K562 (cell line): ENCODE measurements at regions not wholly inside any gene's neighbourhood (a gene's known extent, or its start where the extent isn't known, plus 50 kb on each side); places are given as distances from the start of the nearest gene placed in this dataset.

Source experiments
- ATAC-seq: fragments of 200-7000 bp; cut with Tn5 transposase; 3 replicates; pipeline ENCODE4 v1.9.1; 2020; ENCODE audit warnings: moderate library complexity
- BruUV-seq: library from RNA; stranded (reverse); fragments of 400-500 nt; replicated peaks from 2 replicates; lab custom pipeline; 2021; lab: Mats Ljungman, UMichigan
- CTCF ChIA-PET: fragments of 300-600 bp; formaldehyde crosslinking; extraction: SDS; loops from one replicate; lab custom pipeline; 2021; ENCODE audit warnings: low intra/inter-chr PET ratio; lab: Yijun Ruan, JAX
- POLR2A ChIA-PET: fragments of 300-600, 350-650 bp; sonication (Branson Sonifier 250); formaldehyde crosslinking; extraction: SDS; loops from one replicate; lab custom pipeline; 2021; ENCODE audit warnings: antibody characterized with exemption, inconsistent platforms; lab: Yijun Ruan, JAX
- DNase-seq, 4 experiments: peaks; one replicate each; pipeline versions ENCODE4 v3.0.0 to v3.0.0-alpha.2; 2011 to 2018; ENCODE audit warnings: low spot score in 3 of 4, mixed read lengths in 3 of 4; ENCODE audit errors: extremely low read depth in 1 of 4
- FAIRE-seq: peaks from 2 replicates; lab custom pipeline; 2011; peaks lifted over from hg19 to GRCh38; lab: Jason Lieb, UNC
- H2AFZ ChIP-seq: 2 replicates; pipeline ENCODE4 v1.6.0; 2011; ENCODE audit warnings: low read depth, low read length, control low read depth, inconsistent platforms
- H3K27ac ChIP-seq: fragments of 200-600 bp; 3 replicates; pipeline ENCODE4 v1.8.0; 2011; ENCODE audit warnings: low read depth, mild to moderate bottlenecking, control low read depth, inconsistent platforms, low read length, moderate library complexity, mixed read lengths; ENCODE audit errors: extremely low read depth
- H3K27me3 ChIP-seq, 2 experiments: fragments of 300-600 bp in 1 of 2; 2 replicates in 1 of 2; 3 replicates in 1 of 2; pipeline versions ENCODE4 v1.6.0 to v1.8.0; 2011; ENCODE audit warnings: inconsistent platforms in 2 of 2, low read length in 2 of 2, mild to moderate bottlenecking in 1 of 2, mixed read lengths in 1 of 2, moderate library complexity in 1 of 2; ENCODE audit not compliant: control insufficient read depth in 2 of 2, insufficient read depth in 2 of 2
- H3K36me3 ChIP-seq: fragments of 300-600 bp; 3 replicates; pipeline ENCODE4 v1.8.0; 2011; ENCODE audit warnings: mild to moderate bottlenecking, low read length, inconsistent platforms; ENCODE audit not compliant: control insufficient read depth, insufficient read depth
- H3K4me1 ChIP-seq, 2 experiments: fragments of 200-600 bp in 1 of 2; replicated peaks in 1 of 2; 2 replicates in 1 of 2; 3 replicates in 1 of 2; pipeline versions ENCODE4 v1.5.1 to v1.8.0; 2011; ENCODE audit warnings: inconsistent platforms in 2 of 2, low read length in 2 of 2, mild to moderate bottlenecking in 1 of 2, mixed read lengths in 1 of 2, moderate library complexity in 1 of 2; ENCODE audit not compliant: control insufficient read depth in 2 of 2, insufficient read depth in 2 of 2
- H3K4me2 ChIP-seq: 2 replicates; pipeline ENCODE4 v1.6.1; 2011; ENCODE audit warnings: low read length, control low read depth, inconsistent platforms, mixed read lengths; ENCODE audit not compliant: insufficient read depth
- H3K4me3 ChIP-seq: fragments of 200-600 bp; sonication (generic), shearing (Covaris generic); 2 replicates; pipeline ENCODE4 v1.5.1; 2016; ENCODE audit warnings: control low read depth, inconsistent platforms
- H3K79me2 ChIP-seq: fragments of 200-600 bp; 3 replicates; pipeline ENCODE4 v1.8.0; 2011; ENCODE audit warnings: low read length, inconsistent platforms; ENCODE audit not compliant: control insufficient read depth, insufficient read depth
- H3K9ac ChIP-seq, 2 experiments: 2 replicates each; pipeline versions ENCODE4 v1.6.0 to v1.6.1; 2011; ENCODE audit warnings: low read depth in 2 of 2, low read length in 2 of 2, control low read depth in 1 of 2, inconsistent platforms in 1 of 2, mild to moderate bottlenecking in 1 of 2, mixed read lengths in 1 of 2; ENCODE audit not compliant: insufficient read depth in 1 of 2
- H3K9me1 ChIP-seq: one replicate; pipeline ENCODE4 v1.6.0; 2011; ENCODE audit warnings: inconsistent platforms, mild to moderate bottlenecking, low read length, moderate library complexity; ENCODE audit not compliant: control insufficient read depth, insufficient read depth
- H3K9me3 ChIP-seq: replicated peaks from 2 replicates; pipeline ENCODE4 v1.5.1; 2011; ENCODE audit warnings: low read depth, low read length, inconsistent platforms; ENCODE audit not compliant: control insufficient read depth, insufficient read depth
- H4K20me1 ChIP-seq: replicated peaks from 2 replicates; pipeline ENCODE4 v1.6.1; 2011; ENCODE audit warnings: low read length, inconsistent platforms, mixed read lengths; ENCODE audit not compliant: control insufficient read depth, insufficient read depth
- BRD9 ChIP-seq: fragments of 450-650 bp; IDR thresholded peaks from 2 replicates; pipeline ENCODE4 v1.6.1; 2018; ENCODE audit warnings: low read depth; ENCODE audit not compliant: partially characterized antibody
- CREM ChIP-seq: IDR thresholded peaks from 2 replicates; pipeline ENCODE4 v1.6.1; 2014; ENCODE audit warnings: antibody characterized with exemption, low read depth
- CXXC5 ChIP-seq: fragments of 250-450 bp; sonication (Bioruptor Pico); IDR thresholded peaks from 2 replicates; pipeline ENCODE4 v1.8.0; 2022; ENCODE audit warnings: inconsistent platforms, mild to moderate bottlenecking, moderate library complexity
- DPF2 ChIP-seq: fragments of 450-650 bp; IDR thresholded peaks from 2 replicates; pipeline ENCODE4 v1.6.1; 2016
- GABPB2 ChIP-seq: fragments of 250-450 bp; sonication (Bioruptor Pico); conservative IDR thresholded peaks from 2 replicates; pipeline ENCODE4 v1.5.1; 2021; ENCODE audit warnings: mild to moderate bottlenecking
- HNRNPL ChIP-seq: fragments of 200-400 bp; formaldehyde crosslinking; IDR thresholded peaks from 2 replicates; pipeline ENCODE4 v1.6.1; 2017; ENCODE audit warnings: low read depth, mild to moderate bottlenecking, low read length
- MAFF ChIP-seq: IDR thresholded peaks from 2 replicates; pipeline ENCODE4 v1.6.1; 2012; ENCODE audit warnings: low read length, improper control_type of control experiment
- MEIS2 ChIP-seq: fragments of 450-650 bp; IDR thresholded peaks from 2 replicates; pipeline ENCODE4 v1.6.1; 2014; ENCODE audit warnings: mild to moderate bottlenecking; ENCODE audit not compliant: partially characterized antibody
- NR0B1 ChIP-seq: fragments of 450-650 bp; IDR thresholded peaks from one replicate; pipeline ENCODE4 v1.6.1; 2018; ENCODE audit warnings: mild to moderate bottlenecking, moderate library complexity; ENCODE audit not compliant: partially characterized antibody
- PRDM10 ChIP-seq: fragments of 450-650 bp; IDR thresholded peaks from 2 replicates; pipeline ENCODE4 v1.6.1; 2018; ENCODE audit not compliant: partially characterized antibody
- PTBP1 ChIP-seq: fragments of 200-400 bp; formaldehyde crosslinking; IDR thresholded peaks from 2 replicates; pipeline ENCODE4 v1.6.1; 2017; ENCODE audit warnings: low read depth, low read length
- TAL1 ChIP-seq: fragments of 450-650 bp; IDR thresholded peaks from 2 replicates; pipeline ENCODE4 v1.6.1; 2016; ENCODE audit warnings: mild to moderate bottlenecking
- ZC3H4 ChIP-seq: sonication (generic); formaldehyde crosslinking; IDR thresholded peaks from 2 replicates; pipeline ENCODE4 v1.9.0; 2021; ENCODE audit warnings: missing genetic modification reagents, borderline replicate concordance
- ZNF184 ChIP-seq: sonication (generic); formaldehyde crosslinking; IDR thresholded peaks from 2 replicates; pipeline ENCODE4 v1.5.0; 2020; ENCODE audit warnings: missing genetic modification reagents
- ZNF436 ChIP-seq: fragments of 250-450, 450-650 bp; sonication (Bioruptor Pico); formaldehyde crosslinking; IDR thresholded peaks from 2 replicates; pipeline ENCODE4 v1.7.0; 2020; ENCODE audit warnings: mild to moderate bottlenecking
- ZNF584 ChIP-seq: fragments of 200-800 bp; sonication (Bioruptor generic); IDR thresholded peaks from 2 replicates; pipeline ENCODE4 v1.6.1; 2016; ENCODE audit warnings: low read depth, mild to moderate bottlenecking, missing genetic modification characterization, missing compliant biosample characterization
- WGBS: fragments of 100-300 bp; shearing (Covaris generic); methylation state at CpG from one replicate; pipeline ENCODE4 v1.1.6; 2016; ENCODE audit warnings: low coverage, mixed read lengths; ENCODE audit not compliant: insufficient coverage; ENCODE audit errors: missing lambda C conversion rate; 5-methylcytosine and 5-hydroxymethylcytosine counted together
- in situ Hi-C: fragments of 300-500 bp; cut with MboI; formaldehyde crosslinking; loops from 4 replicates; pipeline ENCODE4 v1.15.0; 2018; ENCODE audit warnings: inconsistent platforms, mixed read lengths
- intact Hi-C: fragments of 100-400 bp; cut with micrococcal nuclease; formaldehyde crosslinking; loops from 2 replicates; pipeline ENCODE4 v1.14.2; 2022

DNA sequence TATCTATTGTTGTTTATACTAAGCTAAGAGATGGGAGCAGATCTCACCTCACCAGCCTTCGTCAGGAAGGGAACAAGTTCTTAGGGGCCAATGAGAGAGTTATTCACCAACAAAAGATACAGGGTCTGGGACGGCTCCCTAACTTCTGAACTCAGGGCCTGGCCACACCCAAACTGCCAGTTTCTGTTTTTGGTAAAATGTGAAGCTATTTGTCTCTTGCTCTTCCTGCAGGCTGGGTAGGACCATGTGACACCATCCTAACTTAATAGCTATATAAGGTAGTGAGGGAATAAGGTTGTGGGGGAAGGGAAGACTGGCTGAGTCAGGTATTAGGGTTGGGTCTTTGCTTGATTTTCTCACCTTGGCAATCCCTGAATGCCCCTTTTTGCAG, 480.5 kb downstream of the KDM4C start (continued):
- TF ChIP-seq NR0B1 (no peak), ZNF584 (CRISPR knock-in tag) (no peak), MAFF (no peak), ZNF436 (CRISPR knock-in tag) (no peak), DPF2 (no peak), HNRNPL (no peak)

DNA sequence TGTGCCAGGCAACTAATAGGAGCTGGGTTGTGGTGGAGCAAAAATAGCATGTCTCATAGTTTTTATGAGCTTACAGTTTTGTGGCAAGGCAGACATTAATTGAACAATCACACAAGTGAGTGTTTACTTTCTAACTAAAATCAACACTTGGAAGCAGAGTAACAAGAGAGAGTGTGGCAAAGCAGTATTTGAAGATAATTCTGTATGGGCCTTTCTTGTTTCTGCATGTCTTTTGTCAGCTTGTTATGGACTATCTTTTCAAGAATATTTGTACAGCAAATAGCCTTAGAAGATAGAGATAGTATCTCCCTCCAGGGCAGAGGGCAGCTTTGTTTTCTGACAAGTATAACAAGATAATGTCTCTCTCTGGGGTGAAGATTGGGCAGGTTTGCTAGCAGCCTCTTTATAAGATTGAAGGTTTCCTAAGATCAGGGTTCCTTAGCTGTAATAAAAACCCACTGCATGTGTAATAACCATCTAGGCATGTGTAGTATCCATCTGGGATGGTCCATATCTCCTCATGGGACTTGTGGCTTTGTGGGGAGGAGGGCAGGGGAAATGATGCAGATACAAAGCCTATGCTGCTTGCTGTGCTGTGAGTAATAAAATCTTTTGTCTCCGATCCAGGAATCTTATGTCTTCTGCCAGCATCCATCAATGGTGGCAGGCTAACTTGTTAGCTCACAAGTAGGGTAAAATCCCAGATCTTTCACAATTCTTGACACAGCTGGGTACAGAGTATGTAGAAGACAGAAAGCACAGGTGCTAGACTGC, 479.9 kb downstream of the KDM4C start:
- CTCF ChIA-PET: no interaction called here
- BruUV-seq: no TSS peak
- ATAC-seq: no peak
- POLR2A ChIA-PET: no interaction called here
- no peak overlapping the region for H3K4me2 ChIP-seq
- in situ Hi-C loops: no loop called here
- no peak for DNase-seq
- no peak for FAIRE-seq
- H4K20me1 ChIP-seq: no peaks in the 10 kb centered on the region
- H3K9ac ChIP-seq: no peak overlapping the region
- H3K4me1 ChIP-seq: no peaks in the 10 kb centered on the region
- no peaks in the 10 kb centered on the region for H3K27me3 ChIP-seq
- WGBS: no CpG with 5 or more reads among the region's 1 CpG
- no peak overlapping the region for H3K4me3 ChIP-seq
- H3K27ac ChIP-seq: no peak overlapping the region
- H3K79me2 ChIP-seq: no peaks in the 10 kb centered on the region
- no peaks in the 10 kb centered on the region for H3K9me1 ChIP-seq
- intact Hi-C loops: no loop called here
- no peaks in the 10 kb centered on the region for H3K9me3 ChIP-seq
- no peaks in the 10 kb centered on the region for H3K36me3 ChIP-seq
- H2AFZ ChIP-seq: no peak overlapping the region
- TF ChIP-seq PRDM10 (no peak), MEIS2 (no peak), ZNF184 (no peak), ZC3H4 (CRISPR knock-in tag) (no peak), CXXC5 (CRISPR knock-in tag) (no peak), TAL1 (no peak), BRD9 (no peak), CREM (no peak), GABPB2 (CRISPR knock-in tag) (no peak), PTBP1 (no peak)
